HEK293 (cell line): ENCODE measurements at regions not wholly inside any gene's neighbourhood (a gene's known extent, or its start where the extent isn't known, plus 50 kb on each side); places are given as distances from the start of the nearest gene placed in this dataset.
A peak's percentile ranks its signal among the peaks of the same experiment; 100 is the strongest.

Source experiments
- CTCF ChIA-PET: fragments of 350-600 bp; formaldehyde crosslinking; extraction: SDS; loops from one replicate; lab custom pipeline; 2021; ENCODE audit warnings: antibody characterized with exemption; lab: Yijun Ruan, JAX
- POLR2A ChIA-PET: fragments of 300-600 bp; formaldehyde crosslinking; extraction: SDS; loops from one replicate; lab custom pipeline; 2020; ENCODE audit warnings: antibody characterized with exemption, inconsistent platforms; lab: Yijun Ruan, JAX
- H3K27ac ChIP-seq: fragments of 200-500 bp; sonication (Bioruptor generic); 2 replicates; pipeline ENCODE4 v1.5.1; 2014; ENCODE audit warnings: low read depth, low read length, control low read depth, inconsistent platforms; ENCODE audit errors: extremely low read depth
- H3K36me3 ChIP-seq, 2 experiments: fragments of 200-500 bp in 1 of 2; sonication (Bioruptor generic) in 1 of 2; 1 replicate in 1 of 2; 2 replicates in 1 of 2; pipeline ENCODE4 v1.5.1; 2014 to 2017; ENCODE audit warnings: inconsistent platforms in 2 of 2, low read length in 2 of 2; ENCODE audit not compliant: control insufficient read depth in 2 of 2, insufficient read depth in 1 of 2
- H3K4me1 ChIP-seq: fragments of 200-500 bp; sonication (Bioruptor generic); 2 replicates; pipeline ENCODE4 v1.5.1; 2014; ENCODE audit warnings: mild to moderate bottlenecking, low read length, inconsistent platforms; ENCODE audit not compliant: control insufficient read depth, insufficient read depth
- H3K4me3 ChIP-seq: 2 replicates; pipeline ENCODE4 v1.5.1; 2011; ENCODE audit warnings: low read depth, mild to moderate bottlenecking, control low read depth, low read length, moderate library complexity
- H3K9me3 ChIP-seq: fragments of 200-500 bp; sonication (Bioruptor generic); 2 replicates; pipeline ENCODE4 v1.5.1; 2014; ENCODE audit warnings: low read depth, low read length, inconsistent platforms; ENCODE audit not compliant: control insufficient read depth, insufficient read depth
- ZBTB17 ChIP-seq: fragments of 450-650 bp; formaldehyde crosslinking; IDR thresholded peaks from 2 replicates; pipeline ENCODE4 v1.5.1; 2016; ENCODE audit warnings: missing biosample characterization, missing genetic modification characterization
- ZBTB48 ChIP-seq: fragments of 450-650 bp; formaldehyde crosslinking; IDR thresholded peaks from 2 replicates; pipeline ENCODE4 v1.5.1; 2016; ENCODE audit warnings: missing biosample characterization, missing genetic modification characterization
- ZNF10 ChIP-seq: fragments of 450-650 bp; formaldehyde crosslinking; IDR thresholded peaks from 2 replicates; pipeline ENCODE4 v1.5.1; 2017; ENCODE audit warnings: missing biosample characterization, missing genetic modification characterization
- ZNF311 ChIP-seq: fragments of 450-650 bp; formaldehyde crosslinking; IDR thresholded peaks from 2 replicates; pipeline ENCODE4 v1.5.1; 2017; ENCODE audit warnings: missing biosample characterization, missing genetic modification characterization, borderline replicate concordance
- ZNF37A ChIP-seq: fragments of 450-650 bp; IDR thresholded peaks from 2 replicates; pipeline ENCODE4 v1.5.1; 2018; ENCODE audit warnings: missing biosample characterization, missing genetic modification characterization
- ZNF544 ChIP-seq: fragments of 450-650 bp; formaldehyde crosslinking; IDR thresholded peaks from 2 replicates; pipeline ENCODE4 v1.5.0; 2017; ENCODE audit warnings: missing biosample characterization, missing genetic modification characterization
- ZNF621 ChIP-seq: fragments of 450-650 bp; formaldehyde crosslinking; IDR thresholded peaks from 2 replicates; pipeline ENCODE4 v1.5.1; 2017; ENCODE audit warnings: missing biosample characterization, missing genetic modification characterization
- ZNF623 ChIP-seq: fragments of 450-650 bp; formaldehyde crosslinking; IDR thresholded peaks from 2 replicates; pipeline ENCODE4 v1.5.1; 2016; ENCODE audit warnings: missing biosample characterization, missing genetic modification characterization
- ZNF624 ChIP-seq: fragments of 450-650 bp; formaldehyde crosslinking; IDR thresholded peaks from 2 replicates; pipeline ENCODE4 v1.5.1; 2017; ENCODE audit warnings: missing biosample characterization, missing genetic modification characterization
- ZNF701 ChIP-seq: fragments of 450-650 bp; formaldehyde crosslinking; IDR thresholded peaks from 2 replicates; pipeline ENCODE4 v1.5.1; 2016; ENCODE audit warnings: missing biosample characterization, missing genetic modification characterization
- ZNF76 ChIP-seq: fragments of 450-650 bp; formaldehyde crosslinking; IDR thresholded peaks from 2 replicates; pipeline ENCODE4; 2016; ENCODE audit warnings: low read depth, missing biosample characterization, missing genetic modification characterization, borderline replicate concordance
- ZNF792 ChIP-seq: fragments of 450-650 bp; formaldehyde crosslinking; IDR thresholded peaks from 2 replicates; pipeline ENCODE4 v1.5.1; 2016; ENCODE audit warnings: missing biosample characterization, missing genetic modification characterization
- ZNF830 ChIP-seq: fragments of 450-650 bp; IDR thresholded peaks from 2 replicates; pipeline ENCODE4 v1.5.0; 2018; ENCODE audit warnings: missing biosample characterization, missing genetic modification characterization, low read depth, mild to moderate bottlenecking, moderate library complexity
- ZNF843 ChIP-seq: fragments of 450-650 bp; formaldehyde crosslinking; IDR thresholded peaks from 2 replicates; pipeline ENCODE4 v1.5.1; 2016; ENCODE audit warnings: missing biosample characterization, missing genetic modification characterization
- TF ChIP-seq, protein P1 (sequence below): fragments of 450-650 bp; formaldehyde crosslinking; IDR thresholded peaks from 2 replicates; pipeline ENCODE4 v1.5.1; 2016; ENCODE audit warnings: missing biosample characterization, missing genetic modification characterization
- TF ChIP-seq, protein P2 (sequence below): fragments of 450-650 bp; formaldehyde crosslinking; IDR thresholded peaks from 2 replicates; pipeline ENCODE4 v1.5.1; 2016; ENCODE audit warnings: missing biosample characterization, missing genetic modification characterization, low read depth
- TF ChIP-seq, protein P3 (sequence below): fragments of 450-650 bp; formaldehyde crosslinking; conservative IDR thresholded peaks from 2 replicates; pipeline ENCODE4 v1.5.1; 2016; ENCODE audit warnings: low read depth, missing biosample characterization, missing genetic modification characterization
- TF ChIP-seq, protein P4 (sequence below): fragments of 450-650 bp; formaldehyde crosslinking; IDR thresholded peaks from 2 replicates; pipeline ENCODE4 v1.5.1; 2016; ENCODE audit warnings: missing biosample characterization, missing genetic modification characterization

DNA sequence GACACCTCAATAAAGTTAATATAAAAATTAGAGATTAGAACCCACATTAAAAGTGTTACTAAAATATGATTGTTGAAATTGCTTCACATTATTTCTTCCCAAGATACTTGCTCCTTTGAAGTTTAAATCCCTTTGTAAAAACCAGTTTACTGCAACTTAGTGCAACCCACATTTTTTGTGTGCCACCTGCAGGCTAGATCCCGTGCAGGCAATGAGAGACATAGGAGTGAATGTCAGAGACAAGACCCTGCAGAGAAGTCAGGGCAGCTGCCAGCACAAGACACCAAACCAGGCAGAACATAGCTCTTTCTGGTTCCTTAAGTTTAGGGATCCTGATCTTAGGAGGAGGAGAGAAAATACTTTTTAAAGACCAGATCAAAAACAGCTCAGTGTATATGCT lies 142.8 kb upstream of the MTNR1B start:
- no peak for TF ChIP-seq ZNF701 (tag by site-specific recombination)
- TF ChIP-seq ZBTB17 (tag by site-specific recombination): no peak
- TF ChIP-seq ZNF624 (tag by site-specific recombination): no peak
- no peak for TF ChIP-seq ZNF544 (tag by site-specific recombination)
- no peak for TF ChIP-seq ZNF311 (tag by site-specific recombination)
- no peak for TF ChIP-seq ZNF37A
- no peak for TF ChIP-seq ZNF621 (tag by site-specific recombination)
- TF ChIP-seq, protein P1, sequence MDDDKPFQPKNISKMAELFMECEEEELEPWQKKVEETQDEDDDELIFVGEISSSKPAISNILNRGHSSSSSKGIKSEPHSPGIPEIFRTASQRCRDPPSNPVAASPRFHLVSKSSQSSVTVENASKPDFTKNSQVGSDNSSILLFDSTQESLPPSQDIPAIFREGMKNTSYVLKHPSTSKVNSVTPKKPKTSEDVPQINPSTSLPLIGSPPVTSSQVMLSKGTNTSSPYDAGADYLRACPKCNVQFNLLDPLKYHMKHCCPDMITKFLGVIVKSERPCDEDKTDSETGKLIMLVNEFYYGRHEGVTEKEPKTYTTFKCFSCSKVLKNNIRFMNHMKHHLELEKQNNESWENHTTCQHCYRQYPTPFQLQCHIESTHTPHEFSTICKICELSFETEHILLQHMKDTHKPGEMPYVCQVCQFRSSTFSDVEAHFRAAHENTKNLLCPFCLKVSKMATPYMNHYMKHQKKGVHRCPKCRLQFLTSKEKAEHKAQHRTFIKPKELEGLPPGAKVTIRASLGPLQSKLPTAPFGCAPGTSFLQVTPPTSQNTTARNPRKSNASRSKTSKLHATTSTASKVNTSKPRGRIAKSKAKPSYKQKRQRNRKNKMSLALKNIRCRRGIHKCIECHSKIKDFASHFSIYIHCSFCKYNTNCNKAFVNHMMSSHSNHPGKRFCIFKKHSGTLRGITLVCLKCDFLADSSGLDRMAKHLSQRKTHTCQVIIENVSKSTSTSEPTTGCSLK: no peak
- no peak for TF ChIP-seq ZNF76 (tag by site-specific recombination)
- no peak for TF ChIP-seq ZNF843 (tag by site-specific recombination)
- no peak for TF ChIP-seq ZNF830
- TF ChIP-seq ZNF792: no peak
- no peak for TF ChIP-seq ZNF623 (tag by site-specific recombination)
- TF ChIP-seq, protein P2, sequence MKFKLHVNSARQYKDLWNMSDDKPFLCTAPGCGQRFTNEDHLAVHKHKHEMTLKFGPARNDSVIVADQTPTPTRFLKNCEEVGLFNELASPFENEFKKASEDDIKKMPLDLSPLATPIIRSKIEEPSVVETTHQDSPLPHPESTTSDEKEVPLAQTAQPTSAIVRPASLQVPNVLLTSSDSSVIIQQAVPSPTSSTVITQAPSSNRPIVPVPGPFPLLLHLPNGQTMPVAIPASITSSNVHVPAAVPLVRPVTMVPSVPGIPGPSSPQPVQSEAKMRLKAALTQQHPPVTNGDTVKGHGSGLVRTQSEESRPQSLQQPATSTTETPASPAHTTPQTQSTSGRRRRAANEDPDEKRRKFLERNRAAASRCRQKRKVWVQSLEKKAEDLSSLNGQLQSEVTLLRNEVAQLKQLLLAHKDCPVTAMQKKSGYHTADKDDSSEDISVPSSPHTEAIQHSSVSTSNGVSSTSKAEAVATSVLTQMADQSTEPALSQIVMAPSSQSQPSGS (tag by site-specific recombination): no peak
- TF ChIP-seq, protein P3, sequence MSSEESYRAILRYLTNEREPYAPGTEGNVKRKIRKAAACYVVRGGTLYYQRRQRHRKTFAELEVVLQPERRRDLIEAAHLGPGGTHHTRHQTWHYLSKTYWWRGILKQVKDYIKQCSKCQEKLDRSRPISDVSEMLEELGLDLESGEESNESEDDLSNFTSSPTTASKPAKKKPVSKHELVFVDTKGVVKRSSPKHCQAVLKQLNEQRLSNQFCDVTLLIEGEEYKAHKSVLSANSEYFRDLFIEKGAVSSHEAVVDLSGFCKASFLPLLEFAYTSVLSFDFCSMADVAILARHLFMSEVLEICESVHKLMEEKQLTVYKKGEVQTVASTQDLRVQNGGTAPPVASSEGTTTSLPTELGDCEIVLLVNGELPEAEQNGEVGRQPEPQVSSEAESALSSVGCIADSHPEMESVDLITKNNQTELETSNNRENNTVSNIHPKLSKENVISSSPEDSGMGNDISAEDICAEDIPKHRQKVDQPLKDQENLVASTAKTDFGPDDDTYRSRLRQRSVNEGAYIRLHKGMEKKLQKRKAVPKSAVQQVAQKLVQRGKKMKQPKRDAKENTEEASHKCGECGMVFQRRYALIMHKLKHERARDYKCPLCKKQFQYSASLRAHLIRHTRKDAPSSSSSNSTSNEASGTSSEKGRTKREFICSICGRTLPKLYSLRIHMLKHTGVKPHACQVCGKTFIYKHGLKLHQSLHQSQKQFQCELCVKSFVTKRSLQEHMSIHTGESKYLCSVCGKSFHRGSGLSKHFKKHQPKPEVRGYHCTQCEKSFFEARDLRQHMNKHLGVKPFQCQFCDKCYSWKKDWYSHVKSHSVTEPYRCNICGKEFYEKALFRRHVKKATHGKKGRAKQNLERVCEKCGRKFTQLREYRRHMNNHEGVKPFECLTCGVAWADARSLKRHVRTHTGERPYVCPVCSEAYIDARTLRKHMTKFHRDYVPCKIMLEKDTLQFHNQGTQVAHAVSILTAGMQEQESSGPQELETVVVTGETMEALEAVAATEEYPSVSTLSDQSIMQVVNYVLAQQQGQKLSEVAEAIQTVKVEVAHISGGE: no peak
- no peak for TF ChIP-seq ZBTB48 (tag by site-specific recombination)
- TF ChIP-seq, all 188 proteins: peak for 0

DNA sequence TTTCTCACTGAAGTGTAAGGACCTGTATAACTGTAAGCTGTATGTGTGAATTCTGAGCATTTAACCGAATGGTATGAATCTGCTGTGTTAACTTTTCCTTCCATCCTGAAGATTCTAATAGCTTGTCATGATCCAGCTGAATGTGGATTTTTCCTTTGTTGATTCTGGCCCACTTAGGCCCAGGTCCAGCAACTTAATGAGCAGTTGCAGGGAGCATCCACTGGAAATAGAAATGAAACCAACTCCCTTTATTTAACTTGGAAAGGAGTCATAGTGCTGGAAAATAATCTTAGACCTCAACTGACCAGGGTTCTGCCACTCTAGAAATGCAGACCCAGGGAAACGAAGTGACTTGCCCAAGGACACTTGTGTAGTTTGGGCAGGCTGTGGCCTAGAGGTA lies 142.3 kb upstream of the MTNR1B start:
- no peaks in the 10 kb centered on the region for H3K36me3 ChIP-seq
- CTCF ChIA-PET: interaction anchor here (1.0 kb wide), 1 partner anchor 11 kb away, joined by 3 read pairs; no protein-coding TSS in a partner anchor

More for the DNA sequence above, 142.8 kb upstream of the MTNR1B start:
- H3K9me3 ChIP-seq: no peaks in the 10 kb centered on the region
- H3K4me3 ChIP-seq: no peak overlapping the region
- CTCF ChIA-PET: interaction anchor here (1.0 kb wide), 1 partner anchor 11 kb away, joined by 3 read pairs; no protein-coding TSS in a partner anchor
- H3K36me3 ChIP-seq: no peaks in the 10 kb centered on the region
- H3K4me1 ChIP-seq: peaks cover 7% of the 10 kb centered on the region; the same call in 1 of the 2 replicates
- POLR2A ChIA-PET: no interaction called here
- H3K27ac ChIP-seq: no peak overlapping the region

More for the DNA sequence above, 142.3 kb upstream of the MTNR1B start:
- POLR2A ChIA-PET: no interaction called here
- no peak overlapping the region for H3K27ac ChIP-seq
- H3K4me1 ChIP-seq: peaks cover 7% of the 10 kb centered on the region; the same call in 1 of the 2 replicates
- H3K9me3 ChIP-seq: no peaks in the 10 kb centered on the region
- peak; percentile 66 for TF ChIP-seq ZNF10 (tag by site-specific recombination)
- TF ChIP-seq, protein P4, sequence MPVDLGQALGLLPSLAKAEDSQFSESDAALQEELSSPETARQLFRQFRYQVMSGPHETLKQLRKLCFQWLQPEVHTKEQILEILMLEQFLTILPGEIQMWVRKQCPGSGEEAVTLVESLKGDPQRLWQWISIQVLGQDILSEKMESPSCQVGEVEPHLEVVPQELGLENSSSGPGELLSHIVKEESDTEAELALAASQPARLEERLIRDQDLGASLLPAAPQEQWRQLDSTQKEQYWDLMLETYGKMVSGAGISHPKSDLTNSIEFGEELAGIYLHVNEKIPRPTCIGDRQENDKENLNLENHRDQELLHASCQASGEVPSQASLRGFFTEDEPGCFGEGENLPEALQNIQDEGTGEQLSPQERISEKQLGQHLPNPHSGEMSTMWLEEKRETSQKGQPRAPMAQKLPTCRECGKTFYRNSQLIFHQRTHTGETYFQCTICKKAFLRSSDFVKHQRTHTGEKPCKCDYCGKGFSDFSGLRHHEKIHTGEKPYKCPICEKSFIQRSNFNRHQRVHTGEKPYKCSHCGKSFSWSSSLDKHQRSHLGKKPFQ (tag by site-specific recombination): no peak
- H3K4me3 ChIP-seq: no peak overlapping the region
